ENCODE measurements at regions not wholly inside any gene's neighbourhood (a gene's known extent, or its start where the extent isn't known, plus 50 kb on each side); places are given as distances from the start of the nearest gene placed in this dataset.

- Histone ChIP-seq H3K4me3 (no peak overlapping the region), H3K27me3 (no peaks in the 10 kb centered on the region), H3K4me1 (no peaks in the 10 kb centered on the region), H3K27ac (no peak overlapping the region), H3K36me3 (no peaks in the 10 kb centered on the region), H3K9me3 (no peaks in the 10 kb centered on the region)
- TF ChIP-seq CTCF (IDR thresholded peaks at IDR 0.05): no peak
- DNase-seq (ENCODE audit: low spot score in 2 of 2): no peak
Observed at GRCh38 chr3:81320862-81321261, 440.6 kb downstream of the GBE1 start.

DNA sequence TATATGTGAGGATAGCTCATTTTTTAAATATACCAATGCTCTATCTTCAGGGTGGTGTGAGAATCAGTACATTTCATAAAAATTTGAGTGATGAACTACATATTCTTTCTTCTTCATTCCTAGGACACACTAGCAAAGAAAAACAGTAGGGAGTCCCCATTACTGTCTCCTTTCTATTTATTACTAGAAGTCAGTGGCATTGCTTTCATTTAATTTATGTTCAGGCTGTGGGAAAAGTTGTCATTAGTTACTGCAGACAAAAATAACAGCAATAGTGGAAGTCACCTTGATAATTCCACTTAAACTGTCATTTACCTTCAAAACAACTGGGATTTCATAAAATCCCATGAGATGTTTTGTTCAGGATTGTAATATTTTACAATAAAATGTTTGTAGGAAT, 446.4 kb downstream of the GBE1 start:
- H3K9me3 ChIP-seq: no peaks in the 10 kb centered on the region
- no peak for TF ChIP-seq EP300 (IDR thresholded peaks at IDR 0.05)
- no peak for TF ChIP-seq CTCF (IDR thresholded peaks at IDR 0.05)
- no peak for TF ChIP-seq POLR2A (IDR thresholded peaks at IDR 0.05)
- H3K27me3 ChIP-seq: no peaks in the 10 kb centered on the region
- H3K4me3 ChIP-seq: no peak overlapping the region
- DNase-seq (ENCODE audit: low spot score in 2 of 2): no peak
- H3K4me1 ChIP-seq: no peaks in the 10 kb centered on the region
- H3K36me3 ChIP-seq: no peaks in the 10 kb centered on the region
- no peak overlapping the region for H3K27ac ChIP-seq

DNA sequence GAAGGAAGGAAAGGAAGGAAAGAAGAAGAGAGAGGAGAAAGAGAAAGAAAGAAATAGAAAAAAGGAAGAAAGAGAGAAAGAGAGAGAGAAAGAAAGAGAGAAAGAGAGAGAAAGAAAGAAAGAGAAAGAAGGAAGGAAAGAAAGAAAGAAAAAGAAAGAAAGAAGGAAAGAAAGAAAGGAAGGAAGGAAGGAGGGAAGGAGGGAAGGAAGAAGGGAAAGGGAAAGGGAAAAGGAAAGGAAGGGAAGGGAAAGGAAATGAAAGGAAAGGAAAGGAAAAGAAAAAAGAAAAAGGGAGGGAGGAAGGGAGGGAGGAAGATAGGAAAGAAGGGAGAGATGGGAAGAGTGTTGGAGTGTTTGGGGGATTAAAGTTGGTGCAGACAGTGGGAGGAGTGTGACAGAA, 450.1 kb downstream of the GBE1 start:
- Histone ChIP-seq H3K4me3 (no peak overlapping the region), H3K4me1 (no peaks in the 10 kb centered on the region), H3K27me3 (no peaks in the 10 kb centered on the region), H3K9me3 (no peaks in the 10 kb centered on the region), H3K36me3 (no peaks in the 10 kb centered on the region), H3K27ac (no peak overlapping the region)
- TF ChIP-seq CTCF (IDR thresholded peaks at IDR 0.05) (no peak), EP300 (IDR thresholded peaks at IDR 0.05) (no peak), POLR2A (IDR thresholded peaks at IDR 0.05) (no peak)
- DNase-seq (ENCODE audit: low spot score in 2 of 2): no peak

DNA sequence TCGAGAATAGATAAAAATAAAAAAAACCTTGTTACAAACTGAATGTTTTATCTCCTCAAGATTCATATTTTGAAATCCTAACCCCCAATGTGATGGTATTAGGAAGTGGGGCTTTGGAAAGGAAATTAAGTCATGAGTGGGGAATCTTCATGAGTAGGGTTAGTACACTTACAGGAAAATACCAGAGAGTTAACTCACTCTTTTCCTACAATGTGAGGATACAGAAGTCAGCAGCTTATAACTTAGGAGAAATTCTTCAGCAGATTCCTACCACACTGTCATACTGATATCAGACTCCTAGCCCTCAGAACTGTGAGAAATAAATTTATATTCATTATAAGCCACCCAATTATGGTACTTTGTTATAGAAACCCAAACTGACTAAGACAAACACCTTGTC, 453.1 kb downstream of the GBE1 start:
- H3K9me3 ChIP-seq: no peaks in the 10 kb centered on the region
- H3K4me1 ChIP-seq: no peaks in the 10 kb centered on the region
- no peak overlapping the region for H3K27ac ChIP-seq
- TF ChIP-seq CTCF (IDR thresholded peaks at IDR 0.05) (no peak), EP300 (IDR thresholded peaks at IDR 0.05) (no peak), POLR2A (IDR thresholded peaks at IDR 0.05) (no peak)
- no peak for DNase-seq (ENCODE audit: low spot score in 2 of 2)
- H3K36me3 ChIP-seq: no peaks in the 10 kb centered on the region
- H3K27me3 ChIP-seq: no peaks in the 10 kb centered on the region
- H3K4me3 ChIP-seq: no peak overlapping the region
- WGBS, 2 donors: 89 to 95% methylated on average over 1 of the region's 1 CpG

- Histone ChIP-seq H3K9me3 (no peaks in the 10 kb centered on the region), H3K36me3 (no peaks in the 10 kb centered on the region), H3K27ac (no peak overlapping the region), H3K4me3 (no peak overlapping the region), H3K4me1 (no peaks in the 10 kb centered on the region), H3K27me3 (no peaks in the 10 kb centered on the region)
- TF ChIP-seq POLR2A (IDR thresholded peaks at IDR 0.05): no peak
- no peak for TF ChIP-seq CTCF (IDR thresholded peaks at IDR 0.05)
- TF ChIP-seq EP300 (IDR thresholded peaks at IDR 0.05): no peak
- WGBS, 2 donors: 98 to 100% methylated on average over 1 of the region's 1 CpG
- no peak for DNase-seq (ENCODE audit: low spot score in 2 of 2)
Observed at GRCh38 chr3:81307221-81307620, 454.2 kb downstream of the GBE1 start.

All from tibial nerve (tissue), 4 donors.